Liver (tissue), 3 donors: ENCODE measurements at regions not wholly inside any gene's neighbourhood (a gene's known extent, or its start where the extent isn't known, plus 50 kb on each side); places are given as distances from the start of the nearest gene placed in this dataset.

Experiments
- ATF3 ChIP-seq: IDR thresholded peaks from 2 replicates; pipeline ENCODE4 v1.6.1; 2016; ENCODE audit warnings: antibody characterized with exemption
- CTCF ChIP-seq: fragments of 150-350 bp; IDR thresholded peaks from 2 replicates; pipeline ENCODE4 v1.5.1; 2017; ENCODE audit warnings: improper control_type of control experiment, low read depth, low read length; ENCODE audit not compliant: missing input control
- FOXA1 ChIP-seq: IDR thresholded peaks from 2 replicates; pipeline ENCODE4 v1.6.1; 2016; ENCODE audit warnings: antibody characterized with exemption
- MAX ChIP-seq: IDR thresholded peaks from 2 replicates; pipeline ENCODE4 v1.6.1; 2016; ENCODE audit warnings: antibody characterized with exemption
- RAD21 ChIP-seq, 2 donors: IDR thresholded peaks; 2 replicates each; pipeline ENCODE4 v1.6.1; 2016; ENCODE audit warnings: antibody characterized with exemption in 2 of 2, mild to moderate bottlenecking in 2 of 2
- REST ChIP-seq: IDR thresholded peaks from 2 replicates; pipeline ENCODE4 v1.6.1; 2016; ENCODE audit warnings: antibody characterized with exemption, mild to moderate bottlenecking
- SP1 ChIP-seq: IDR thresholded peaks from 2 replicates; pipeline ENCODE4 v1.6.1; 2018; ENCODE audit warnings: antibody characterized with exemption, mild to moderate bottlenecking
- YY1 ChIP-seq: IDR thresholded peaks from 2 replicates; pipeline ENCODE4 v1.6.1; 2016; ENCODE audit warnings: antibody characterized with exemption, mild to moderate bottlenecking
- donor health status: healthy.
- donor health status: healthy.

- TF ChIP-seq CTCF (no peak), REST (no peak), MAX (no peak), YY1 (no peak), RAD21 (IDR thresholded peaks at IDR 0.05) (no peak), ATF3 (no peak), FOXA1 (no peak), SP1 (no peak)
Observed at GRCh38 chr6:169370666-169371343, 117.2 kb upstream of the THBS2 start.
